ENCODE measurements at regions not wholly inside any gene's neighbourhood (a gene's known extent, or its start where the extent isn't known, plus 50 kb on each side); places are given as distances from the start of the nearest gene placed in this dataset.
"Not testable (repeated sequence)": the region's sequence is repeated elsewhere in the genome, so short reads cannot be mapped to it uniquely, and the experiment has no call there.

GRCh38 chr9:73896061-73896460 is 601.1 kb upstream of the RORB start:
- no peaks in the 10 kb centered on the region for H3K27me3 Mint-ChIP-seq
- intact Hi-C loops (cut with micrococcal nuclease) = no loop called here
- H3K4me1 Mint-ChIP-seq (ENCODE audit: low read depth) = no peaks in the 10 kb centered on the region
- no peak overlapping the region for H3K27ac Mint-ChIP-seq
- H3K4me3 Mint-ChIP-seq = no peak overlapping the region
- peaks cover 9% of the 10 kb centered on the region for H3K9me3 Mint-ChIP-seq
- H3K36me3 Mint-ChIP-seq (ENCODE audit: low read depth) = no peaks in the 10 kb centered on the region

- Mint-ChIP-seq H3K27me3 (no peaks in the 10 kb centered on the region), H3K36me3 (ENCODE audit: low read depth) (no peaks in the 10 kb centered on the region), H3K9me3 (no peaks in the 10 kb centered on the region), H3K4me1 (ENCODE audit: low read depth) (no peaks in the 10 kb centered on the region), H3K27ac (no peak overlapping the region), H3K4me3 (no peak overlapping the region)
- intact Hi-C loops (cut with micrococcal nuclease) = no loop called here
These were observed 590.5 kb upstream of the RORB start for GRCh38 chr9:73906671-73907070.

GRCh38 chr9:73911804-73912203 is 585.3 kb upstream of the RORB start:
- no peak overlapping the region for H3K4me3 Mint-ChIP-seq
- H3K9me3 Mint-ChIP-seq = no peaks in the 10 kb centered on the region
- intact Hi-C loops (cut with micrococcal nuclease) = no loop called here
- H3K27me3 Mint-ChIP-seq = no peaks in the 10 kb centered on the region
- no peaks in the 10 kb centered on the region for H3K36me3 Mint-ChIP-seq (ENCODE audit: low read depth)
- no peak overlapping the region for H3K27ac Mint-ChIP-seq
- H3K4me1 Mint-ChIP-seq (ENCODE audit: low read depth) = no peaks in the 10 kb centered on the region

GRCh38 chr9:73916016-73916673 is 581.0 kb upstream of the RORB start:
- intact Hi-C loops (cut with micrococcal nuclease) = no loop called here
- Mint-ChIP-seq H3K9me3 (no peaks in the 10 kb centered on the region), H3K27ac (no peak overlapping the region)

GRCh38 chr9:73919712-73920111 is 577.4 kb upstream of the RORB start:
- H3K27ac Mint-ChIP-seq = no peak overlapping the region
- intact Hi-C loops (cut with micrococcal nuclease) = no loop called here

More at GRCh38 chr9:73916016-73916673, 581.0 kb upstream of the RORB start:
- Mint-ChIP-seq H3K27me3 (no peaks in the 10 kb centered on the region), H3K4me1 (ENCODE audit: low read depth) (no peaks in the 10 kb centered on the region), H3K36me3 (ENCODE audit: low read depth) (no peaks in the 10 kb centered on the region), H3K4me3 (no peak overlapping the region)

GRCh38 chr9:73923796-73924195 is 573.3 kb upstream of the RORB start:
- no peak overlapping the region for H3K27ac Mint-ChIP-seq

More at GRCh38 chr9:73919712-73920111, 577.4 kb upstream of the RORB start:
- Mint-ChIP-seq H3K4me3 (no peak overlapping the region), H3K4me1 (ENCODE audit: low read depth) (no peaks in the 10 kb centered on the region), H3K36me3 (ENCODE audit: low read depth) (no peaks in the 10 kb centered on the region), H3K9me3 (no peaks in the 10 kb centered on the region), H3K27me3 (no peaks in the 10 kb centered on the region)

GRCh38 chr9:73951147-73951546 is 546.0 kb upstream of the RORB start:
- Mint-ChIP-seq H3K4me1 (ENCODE audit: low read depth) (no peaks in the 10 kb centered on the region), H3K9me3 (peaks cover 6% of the 10 kb centered on the region), H3K27ac (no peak overlapping the region), H3K4me3 (no peak overlapping the region), H3K27me3 (no peaks in the 10 kb centered on the region), H3K36me3 (ENCODE audit: low read depth) (no peaks in the 10 kb centered on the region)
- intact Hi-C loops (cut with micrococcal nuclease) = no loop called here

More at GRCh38 chr9:73923796-73924195, 573.3 kb upstream of the RORB start:
- no peaks in the 10 kb centered on the region for H3K4me1 Mint-ChIP-seq (ENCODE audit: low read depth)
- H3K27me3 Mint-ChIP-seq = no peaks in the 10 kb centered on the region
- H3K4me3 Mint-ChIP-seq = no peak overlapping the region
- intact Hi-C loops (cut with micrococcal nuclease) = no loop called here
- H3K36me3 Mint-ChIP-seq (ENCODE audit: low read depth) = no peaks in the 10 kb centered on the region
- H3K9me3 Mint-ChIP-seq = peaks cover 12% of the 10 kb centered on the region

- H3K27ac Mint-ChIP-seq = no peak overlapping the region
- no peaks in the 10 kb centered on the region for H3K27me3 Mint-ChIP-seq
- intact Hi-C loops (cut with micrococcal nuclease) = no loop called here
- no peaks in the 10 kb centered on the region for H3K4me1 Mint-ChIP-seq (ENCODE audit: low read depth)
- no peaks in the 10 kb centered on the region for H3K9me3 Mint-ChIP-seq
- no peaks in the 10 kb centered on the region for H3K36me3 Mint-ChIP-seq (ENCODE audit: low read depth)
- no peak overlapping the region for H3K4me3 Mint-ChIP-seq
These were observed 534.3 kb upstream of the RORB start for GRCh38 chr9:73962792-73963191.

GRCh38 chr9:73969936-73970335 is 527.2 kb upstream of the RORB start:
- H3K36me3 Mint-ChIP-seq (ENCODE audit: low read depth) = no peaks in the 10 kb centered on the region
- intact Hi-C loops (cut with micrococcal nuclease) = no loop called here
- H3K9me3 Mint-ChIP-seq = peaks cover 27% of the 10 kb centered on the region
- H3K4me1 Mint-ChIP-seq (ENCODE audit: low read depth) = no peaks in the 10 kb centered on the region
- H3K27ac Mint-ChIP-seq = no peak overlapping the region
- H3K4me3 Mint-ChIP-seq = no peak overlapping the region
- no peaks in the 10 kb centered on the region for H3K27me3 Mint-ChIP-seq

GRCh38 chr9:73976424-73976823 is 520.7 kb upstream of the RORB start:
- intact Hi-C loops (cut with micrococcal nuclease); H3K27me3 Mint-ChIP-seq; H3K4me1 Mint-ChIP-seq (ENCODE audit: low read depth); H3K27ac Mint-ChIP-seq; H3K9me3 Mint-ChIP-seq; H3K36me3 Mint-ChIP-seq (ENCODE audit: low read depth); H3K4me3 Mint-ChIP-seq: not testable (repeated sequence)

GRCh38 chr9:73979894-73980264 is 517.3 kb upstream of the RORB start:
- intact Hi-C loops (cut with micrococcal nuclease) = no loop called here
- Mint-ChIP-seq H3K27ac (no peak overlapping the region), H3K4me1 (ENCODE audit: low read depth) (no peaks in the 10 kb centered on the region), H3K36me3 (ENCODE audit: low read depth) (no peaks in the 10 kb centered on the region), H3K9me3 (peaks cover 2% of the 10 kb centered on the region), H3K27me3 (no peaks in the 10 kb centered on the region), H3K4me3 (no peak overlapping the region)

GRCh38 chr9:73980754-73981153 is 516.4 kb upstream of the RORB start:
- peaks cover 10% of the 10 kb centered on the region for H3K9me3 Mint-ChIP-seq
- no peaks in the 10 kb centered on the region for H3K36me3 Mint-ChIP-seq (ENCODE audit: low read depth)
- no peak overlapping the region for H3K27ac Mint-ChIP-seq
- intact Hi-C loops (cut with micrococcal nuclease) = no loop called here
- H3K27me3 Mint-ChIP-seq = no peaks in the 10 kb centered on the region
- H3K4me3 Mint-ChIP-seq = no peak overlapping the region
- no peaks in the 10 kb centered on the region for H3K4me1 Mint-ChIP-seq (ENCODE audit: low read depth)

GRCh38 chr9:73981405-73981804 is 515.7 kb upstream of the RORB start:
- peaks cover 17% of the 10 kb centered on the region for H3K9me3 Mint-ChIP-seq
- H3K27me3 Mint-ChIP-seq = no peaks in the 10 kb centered on the region
- no peak overlapping the region for H3K4me3 Mint-ChIP-seq
- no peaks in the 10 kb centered on the region for H3K36me3 Mint-ChIP-seq (ENCODE audit: low read depth)
- intact Hi-C loops (cut with micrococcal nuclease) = no loop called here
- H3K4me1 Mint-ChIP-seq (ENCODE audit: low read depth) = no peaks in the 10 kb centered on the region
- H3K27ac Mint-ChIP-seq = no peak overlapping the region

GRCh38 chr9:73995836-73996235 is 501.3 kb upstream of the RORB start:
- Mint-ChIP-seq H3K27ac (no peak overlapping the region), H3K4me3 (no peak overlapping the region), H3K9me3 (peaks cover 10% of the 10 kb centered on the region), H3K36me3 (ENCODE audit: low read depth) (no peaks in the 10 kb centered on the region), H3K4me1 (ENCODE audit: low read depth) (no peaks in the 10 kb centered on the region), H3K27me3 (no peaks in the 10 kb centered on the region)
- intact Hi-C loops (cut with micrococcal nuclease) = no loop called here

GRCh38 chr9:73996844-73997243 is 500.3 kb upstream of the RORB start:
- peaks cover 2% of the 10 kb centered on the region for H3K9me3 Mint-ChIP-seq
- H3K4me3 Mint-ChIP-seq = no peak overlapping the region
- H3K27me3 Mint-ChIP-seq = no peaks in the 10 kb centered on the region
- intact Hi-C loops (cut with micrococcal nuclease) = no loop called here
- no peaks in the 10 kb centered on the region for H3K4me1 Mint-ChIP-seq (ENCODE audit: low read depth)
- H3K36me3 Mint-ChIP-seq (ENCODE audit: low read depth) = no peaks in the 10 kb centered on the region
- no peak overlapping the region for H3K27ac Mint-ChIP-seq
